Caco-2 (cell line): ENCODE measurements at regions not wholly inside any gene's neighbourhood (a gene's known extent, or its start where the extent isn't known, plus 50 kb on each side); places are given as distances from the start of the nearest gene placed in this dataset.

Experiments
- BruUV-seq: library from RNA; stranded (reverse); fragments of 400-500 nt; replicated peaks from 2 replicates; lab custom pipeline; 2021; lab: Mats Ljungman, UMichigan
- CTCF ChIA-PET: fragments of 300-600 bp; sonication (Branson Sonifier 250); formaldehyde crosslinking; loops from one replicate; lab custom pipeline; 2022; ENCODE audit warnings: antibody characterized with exemption; lab: Charles Lee
- POLR2A ChIA-PET: fragments of 300-600 bp; sonication (Branson Sonifier 250); formaldehyde crosslinking; loops from one replicate; lab custom pipeline; 2022; ENCODE audit warnings: antibody characterized with exemption; lab: Charles Lee
- DNase-seq, 2 experiments: peaks; one replicate each; pipeline versions ENCODE4 v3.0.0 to v3.0.0-alpha.2; 2020 to 2022
- H3K27me3 ChIP-seq: replicated peaks from 2 replicates; pipeline ENCODE4 v1.6.0; 2011; ENCODE audit warnings: low read length; ENCODE audit not compliant: control insufficient read depth, insufficient read depth
- H3K36me3 ChIP-seq: 2 replicates; pipeline ENCODE4 v1.5.1; 2011; ENCODE audit warnings: low read length; ENCODE audit not compliant: control insufficient read depth, insufficient read depth
- H3K4me1 ChIP-seq: fragments of 250-450 bp; sonication (Bioruptor Pico); 2 replicates; pipeline ENCODE4 v1.5.1; 2020; ENCODE audit warnings: mild to moderate bottlenecking
- H3K4me3 ChIP-seq: 2 replicates; pipeline ENCODE4 v1.5.1; 2011; ENCODE audit warnings: low read depth, mild to moderate bottlenecking, control low read depth, low read length
- H3K9me3 ChIP-seq: fragments of 250-450 bp; sonication (Bioruptor Pico); 2 replicates; pipeline ENCODE4 v1.5.1; 2020; ENCODE audit warnings: mild to moderate bottlenecking, moderate library complexity
- H3K27ac Mint-ChIP-seq: one replicate; pipeline ENCODE4 v1.8.0; 2022; ENCODE audit warnings: mixed read lengths; ENCODE audit not compliant: unreplicated experiment
- H3K27me3 Mint-ChIP-seq: one replicate; pipeline ENCODE4 v1.8.0; 2022; ENCODE audit warnings: mixed read lengths; ENCODE audit not compliant: insufficient read depth, unreplicated experiment
- H3K36me3 Mint-ChIP-seq: one replicate; pipeline ENCODE4 v1.8.0; 2022; ENCODE audit warnings: mild to moderate bottlenecking, mixed read lengths; ENCODE audit not compliant: insufficient read depth, unreplicated experiment
- H3K4me1 Mint-ChIP-seq: one replicate; pipeline ENCODE4 v1.8.0; 2022; ENCODE audit warnings: low read depth, mixed read lengths; ENCODE audit not compliant: unreplicated experiment
- H3K4me3 Mint-ChIP-seq: one replicate; pipeline ENCODE4 v1.8.0; 2022; ENCODE audit warnings: mild to moderate bottlenecking, moderate library complexity, mixed read lengths; ENCODE audit not compliant: unreplicated experiment
- H3K9me3 Mint-ChIP-seq: one replicate; pipeline ENCODE4 v1.8.0; 2022; ENCODE audit warnings: mixed read lengths; ENCODE audit not compliant: unreplicated experiment
- CTCF ChIP-seq, 2 experiments: fragments of 200-600 bp in 1 of 2; IDR thresholded peaks; 1 replicate in 1 of 2; 2 replicates in 1 of 2; pipeline versions ENCODE4 v1.5.1 to v1.8.0; 2011 to 2022; ENCODE audit warnings: antibody characterized with exemption in 1 of 2, control low read depth in 1 of 2, inconsistent platforms in 1 of 2, low read depth in 1 of 2, low read length in 1 of 2, mild to moderate bottlenecking in 1 of 2, moderate library complexity in 1 of 2; ENCODE audit not compliant: insufficient read depth in 1 of 2, severe bottlenecking in 1 of 2, unreplicated experiment in 1 of 2
- intact Hi-C: fragments of 100-400 bp; cut with micrococcal nuclease; formaldehyde crosslinking; loops from one replicate; pipeline ENCODE4 v1.10.0; 2022; ENCODE audit not compliant: unreplicated experiment

- H3K36me3 ChIP-seq, result no peaks in the 10 kb centered on the region; the same call in 1 of the 2 replicates
- Mint-ChIP-seq H3K27me3 (no peaks in the 10 kb centered on the region), H3K27ac (no peak overlapping the region), H3K4me3 (peak overlapping the region; percentile 16), H3K9me3 (no peaks in the 10 kb centered on the region), H3K4me1 (peaks cover 35% of the 10 kb centered on the region), H3K36me3 (peaks cover 58% of the 10 kb centered on the region)
- CTCF ChIA-PET, result no interaction called here
- intact Hi-C loops, result no loop called here
- no peak for TF ChIP-seq CTCF (IDR thresholded peaks at IDR 0.05; ENCODE audit: insufficient read depth in 1 of 2, low read depth in 1 of 2, low read length in 1 of 2, severe bottlenecking in 1 of 2, unreplicated experiment in 1 of 2)
- H3K4me1 ChIP-seq, result peaks cover 47% of the 10 kb centered on the region
- no peaks in the 10 kb centered on the region for H3K9me3 ChIP-seq
- H3K27me3 ChIP-seq, result no peaks in the 10 kb centered on the region
- no TSS peak for BruUV-seq
- DNase-seq, result no peak
- H3K4me3 ChIP-seq, result no peak overlapping the region
- POLR2A ChIA-PET, result no interaction called here
Observed at GRCh38 chr1:149846593-149847466, 52.5 kb upstream of the BOLA1 start.

GRCh38 chr1:149848340-149849110, 50.8 kb upstream of the BOLA1 start:
- Mint-ChIP-seq H3K9me3 (no peaks in the 10 kb centered on the region), H3K4me3 (peak overlapping the region; percentile 92), H3K27ac (peak overlapping the region; percentile 92), H3K4me1 (peaks cover 35% of the 10 kb centered on the region), H3K36me3 (peaks cover 55% of the 10 kb centered on the region), H3K27me3 (no peaks in the 10 kb centered on the region)
- DNase-seq, result peak in 1 of 2 experiments; percentile 1
- intact Hi-C loops, result no loop called here
- H3K4me3 ChIP-seq, result peak overlapping the region; percentile 48
- H3K27me3 ChIP-seq, result no peaks in the 10 kb centered on the region
- no peaks in the 10 kb centered on the region; the same call in 1 of the 2 replicates for H3K36me3 ChIP-seq
- no peaks in the 10 kb centered on the region for H3K9me3 ChIP-seq
- ChIA-PET POLR2A (interaction anchor here (1.5 kb wide), 1 partner anchor 39 kb away, joined by 9 read pairs; a partner anchor contains a TSS), CTCF (no interaction called here)
- BruUV-seq, result no TSS peak
- no peak for TF ChIP-seq CTCF (IDR thresholded peaks at IDR 0.05; ENCODE audit: insufficient read depth in 1 of 2, low read depth in 1 of 2, low read length in 1 of 2, severe bottlenecking in 1 of 2, unreplicated experiment in 1 of 2)
- peaks cover 47% of the 10 kb centered on the region for H3K4me1 ChIP-seq
